A673 (cell line): ENCODE measurements at regions not wholly inside any gene's neighbourhood (a gene's known extent, or its start where the extent isn't known, plus 50 kb on each side); places are given as distances from the start of the nearest gene placed in this dataset.

Experiments
- BruUV-seq: library from RNA; stranded (reverse); fragments of 400-500 nt; replicated peaks from 2 replicates; lab custom pipeline; 2021; lab: Mats Ljungman, UMichigan
- CTCF ChIA-PET: fragments of 300-600 bp; sonication (Branson Sonifier 250); formaldehyde crosslinking; loops from one replicate; lab custom pipeline; 2022; ENCODE audit warnings: antibody characterized with exemption; lab: Charles Lee
- POLR2A ChIA-PET: fragments of 300-600 bp; sonication (Branson Sonifier 250); formaldehyde crosslinking; loops from one replicate; lab custom pipeline; 2022; ENCODE audit warnings: antibody characterized with exemption; ENCODE audit not compliant: low non-redundant PET; lab: Charles Lee
- DNase-seq: peaks from one replicate; pipeline ENCODE4 v3.0.0-alpha.2; 2015; ENCODE audit warnings: low spot score
- H3K27ac ChIP-seq: fragments of 200-600 bp; sonication (generic); 2 replicates; pipeline ENCODE4 v1.5.1; 2016; ENCODE audit warnings: mixed run types, low read depth, mild to moderate bottlenecking, mixed read lengths, antibody characterized with exemption, low read length; ENCODE audit not compliant: poor library complexity, severe bottlenecking
- H3K27me3 ChIP-seq: fragments of 200-600 bp; sonication (generic); replicated peaks from 2 replicates; pipeline ENCODE4 v1.6.1; 2017; ENCODE audit warnings: mixed run types, low read depth, mild to moderate bottlenecking, mixed read lengths, antibody characterized with exemption, low read length; ENCODE audit not compliant: insufficient read depth, poor library complexity
- H3K36me3 ChIP-seq: fragments of 200-600 bp; sonication (generic); 2 replicates; pipeline ENCODE4 v1.6.1; 2016; ENCODE audit warnings: mixed run types, mild to moderate bottlenecking, mixed read lengths, antibody characterized with exemption, low read length; ENCODE audit not compliant: insufficient read depth, poor library complexity, severe bottlenecking
- H3K4me1 ChIP-seq: fragments of 200-600 bp; sonication (generic); 2 replicates; pipeline ENCODE4 v1.6.1; 2017; ENCODE audit warnings: mixed run types, mild to moderate bottlenecking, mixed read lengths, antibody characterized with exemption, low read length; ENCODE audit not compliant: insufficient read depth, poor library complexity, severe bottlenecking
- H3K4me3 ChIP-seq: fragments of 200-600 bp; sonication (generic); 2 replicates; pipeline ENCODE4 v1.5.1; 2016; ENCODE audit warnings: low read depth, mixed run types, mild to moderate bottlenecking, mixed read lengths, low read length; ENCODE audit not compliant: poor library complexity, severe bottlenecking
- H3K9me3 ChIP-seq: fragments of 200-600 bp; sonication (generic); 2 replicates; pipeline ENCODE4 v1.6.1; 2016; ENCODE audit warnings: mixed run types, low read depth, mild to moderate bottlenecking, mixed read lengths, antibody characterized with exemption, low read length; ENCODE audit not compliant: poor library complexity, severe bottlenecking
- EZH2 ChIP-seq: fragments of 200-600 bp; sonication (generic); IDR thresholded peaks from 2 replicates; pipeline ENCODE4 v1.6.1; 2017; ENCODE audit warnings: borderline replicate concordance, low read depth, mild to moderate bottlenecking, mixed read lengths, antibody characterized with exemption, low read length; ENCODE audit not compliant: poor library complexity, severe bottlenecking
- intact Hi-C: fragments of 100-400 bp; cut with micrococcal nuclease; formaldehyde crosslinking; loops from one replicate; pipeline ENCODE4 v1.10.0; 2022; ENCODE audit not compliant: unreplicated experiment
- TF ChIP-seq, protein P1 (sequence below): fragments of 300-800, 200-600 bp; sonication (generic); conservative IDR thresholded peaks from 2 replicates; pipeline ENCODE4 v1.5.1; 2017; ENCODE audit warnings: low read depth, mild to moderate bottlenecking, antibody characterized with exemption, low read length, moderate library complexity, mixed read lengths

DNA sequence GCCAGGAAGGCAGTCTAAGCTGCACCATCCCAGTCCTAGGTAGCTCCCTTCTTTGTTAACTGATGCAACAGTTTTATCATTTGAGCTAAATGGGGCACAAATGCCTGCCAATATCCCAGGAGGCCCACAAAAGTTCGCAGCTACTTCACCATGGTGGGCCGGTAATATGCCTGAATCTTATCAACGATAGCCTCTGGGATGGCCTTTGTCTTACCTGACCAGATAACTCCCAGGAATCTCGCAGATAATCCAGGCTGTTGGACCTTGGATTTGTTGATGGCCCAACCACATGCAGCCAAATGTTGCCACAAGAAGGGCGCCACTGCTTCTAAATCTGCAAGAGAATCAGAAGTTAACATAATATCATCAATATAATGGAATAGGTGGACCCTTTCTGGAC is 83.8 kb upstream of the ATP10B start:
- H3K36me3 ChIP-seq = no peaks in the 10 kb centered on the region
- ChIA-PET CTCF (no interaction called here), POLR2A (no interaction called here)
- no TSS peak for BruUV-seq
- TF ChIP-seq EZH2 = no peak
- TF ChIP-seq, protein P1, sequence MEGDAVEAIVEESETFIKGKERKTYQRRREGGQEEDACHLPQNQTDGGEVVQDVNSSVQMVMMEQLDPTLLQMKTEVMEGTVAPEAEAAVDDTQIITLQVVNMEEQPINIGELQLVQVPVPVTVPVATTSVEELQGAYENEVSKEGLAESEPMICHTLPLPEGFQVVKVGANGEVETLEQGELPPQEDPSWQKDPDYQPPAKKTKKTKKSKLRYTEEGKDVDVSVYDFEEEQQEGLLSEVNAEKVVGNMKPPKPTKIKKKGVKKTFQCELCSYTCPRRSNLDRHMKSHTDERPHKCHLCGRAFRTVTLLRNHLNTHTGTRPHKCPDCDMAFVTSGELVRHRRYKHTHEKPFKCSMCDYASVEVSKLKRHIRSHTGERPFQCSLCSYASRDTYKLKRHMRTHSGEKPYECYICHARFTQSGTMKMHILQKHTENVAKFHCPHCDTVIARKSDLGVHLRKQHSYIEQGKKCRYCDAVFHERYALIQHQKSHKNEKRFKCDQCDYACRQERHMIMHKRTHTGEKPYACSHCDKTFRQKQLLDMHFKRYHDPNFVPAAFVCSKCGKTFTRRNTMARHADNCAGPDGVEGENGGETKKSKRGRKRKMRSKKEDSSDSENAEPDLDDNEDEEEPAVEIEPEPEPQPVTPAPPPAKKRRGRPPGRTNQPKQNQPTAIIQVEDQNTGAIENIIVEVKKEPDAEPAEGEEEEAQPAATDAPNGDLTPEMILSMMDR = no peak
- H3K27me3 ChIP-seq = no peaks in the 10 kb centered on the region
- intact Hi-C loops = no loop called here
- H3K4me3 ChIP-seq = no peak overlapping the region
- H3K4me1 ChIP-seq = no peaks in the 10 kb centered on the region
- no peaks in the 10 kb centered on the region for H3K9me3 ChIP-seq
- no peak for DNase-seq
- no peak overlapping the region for H3K27ac ChIP-seq

DNA sequence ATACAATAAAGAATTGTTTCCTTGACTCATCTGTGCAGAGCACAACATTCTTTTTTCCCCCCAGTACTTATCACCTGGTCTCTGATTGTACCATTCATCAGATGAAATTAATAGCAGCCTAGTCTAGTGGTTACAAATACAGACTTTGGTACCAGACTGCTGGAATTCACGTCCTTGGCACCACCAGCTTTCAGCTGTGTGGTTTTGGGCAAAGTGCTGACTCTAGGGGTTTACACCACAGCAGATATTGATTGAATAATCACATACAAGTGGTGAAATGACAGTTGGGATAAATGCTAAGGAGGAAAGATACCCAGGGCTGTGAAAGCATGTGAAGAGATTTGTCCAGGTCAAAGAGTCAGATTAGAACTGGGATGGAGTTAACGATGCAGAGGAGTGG is 79.3 kb upstream of the ATP10B start:
- no peak for DNase-seq
- Histone ChIP-seq H3K27ac (no peak overlapping the region), H3K9me3 (no peaks in the 10 kb centered on the region), H3K4me3 (no peak overlapping the region), H3K36me3 (no peaks in the 10 kb centered on the region), H3K27me3 (peaks cover 4% of the 10 kb centered on the region), H3K4me1 (no peaks in the 10 kb centered on the region)
- ChIA-PET POLR2A (no interaction called here), CTCF (no interaction called here)
- intact Hi-C loops = no loop called here
- BruUV-seq = no TSS peak
- TF ChIP-seq, protein P1 = no peak
- TF ChIP-seq EZH2 = no peak

DNA sequence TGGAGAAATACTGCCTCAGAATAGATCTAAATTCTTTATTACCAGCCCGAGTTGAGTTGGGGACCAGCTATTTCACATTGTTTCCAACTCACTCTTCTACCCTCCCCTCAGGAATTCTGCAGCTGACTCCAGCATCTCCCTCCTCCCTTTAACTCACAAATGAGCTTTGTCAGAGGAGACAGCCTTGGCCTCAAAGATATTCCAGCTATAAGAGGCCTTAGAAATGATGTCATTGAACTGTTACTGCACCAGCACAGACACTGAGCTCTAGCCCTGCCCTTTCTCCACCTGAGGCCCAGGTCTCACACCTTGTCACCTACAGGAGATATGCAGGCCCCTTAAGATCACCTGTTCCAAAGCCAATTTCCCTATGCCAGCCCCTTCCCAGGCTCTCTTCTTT is 78.4 kb upstream of the ATP10B start:
- Histone ChIP-seq H3K27me3 (peaks cover 4% of the 10 kb centered on the region), H3K9me3 (no peaks in the 10 kb centered on the region), H3K4me1 (no peaks in the 10 kb centered on the region), H3K36me3 (no peaks in the 10 kb centered on the region), H3K27ac (no peak overlapping the region), H3K4me3 (no peak overlapping the region)
- intact Hi-C loops = no loop called here
- no peak for DNase-seq
- TF ChIP-seq, protein P1 = no peak
- TF ChIP-seq EZH2 = no peak
- CTCF ChIA-PET = no interaction called here
- no TSS peak for BruUV-seq
- POLR2A ChIA-PET = no interaction called here
